ENCODE measurements at regions not wholly inside any gene's neighbourhood (a gene's known extent, or its start where the extent isn't known, plus 50 kb on each side); places are given as distances from the start of the nearest gene placed in this dataset.
"Not testable (repeated sequence)": the region's sequence is repeated elsewhere in the genome, so short reads cannot be mapped to it uniquely, and the experiment has no call there.

- not testable (repeated sequence) for H3K4me3 ChIP-seq (ENCODE audit: low read length); H3K27ac ChIP-seq (ENCODE audit: low read depth, low read length); H3K4me1 ChIP-seq (ENCODE audit: control insufficient read depth, insufficient read depth, low read length); H3K36me3 ChIP-seq (ENCODE audit: control insufficient read depth, insufficient read depth, low read length); H3K9ac ChIP-seq (ENCODE audit: low read length); H3K27me3 ChIP-seq (ENCODE audit: control insufficient read depth, insufficient read depth, low read length)
Observed at GRCh38 chr1:149665528-149665927, 81.9 kb downstream of the PPIAL4C start.

- not testable (repeated sequence) for H3K9ac ChIP-seq (ENCODE audit: low read length); H3K27me3 ChIP-seq (ENCODE audit: control insufficient read depth, insufficient read depth, low read length); H3K4me1 ChIP-seq (ENCODE audit: control insufficient read depth, insufficient read depth, low read length); H3K36me3 ChIP-seq (ENCODE audit: control insufficient read depth, insufficient read depth, low read length); H3K4me3 ChIP-seq (ENCODE audit: low read length); H3K27ac ChIP-seq (ENCODE audit: low read depth, low read length)
Observed at GRCh38 chr1:149673231-149673909, 89.7 kb downstream of the PPIAL4C start.

- H3K9ac ChIP-seq (ENCODE audit: low read length); H3K36me3 ChIP-seq (ENCODE audit: control insufficient read depth, insufficient read depth, low read length); H3K4me1 ChIP-seq (ENCODE audit: control insufficient read depth, insufficient read depth, low read length); H3K27me3 ChIP-seq (ENCODE audit: control insufficient read depth, insufficient read depth, low read length); H3K27ac ChIP-seq (ENCODE audit: low read depth, low read length); H3K4me3 ChIP-seq (ENCODE audit: low read length): not testable (repeated sequence)
Observed at GRCh38 chr1:149674921-149675320, 91.3 kb downstream of the PPIAL4C start.

- not testable (repeated sequence) for H3K4me3 ChIP-seq (ENCODE audit: low read length); H3K9ac ChIP-seq (ENCODE audit: low read length); H3K4me1 ChIP-seq (ENCODE audit: control insufficient read depth, insufficient read depth, low read length); H3K27ac ChIP-seq (ENCODE audit: low read depth, low read length); H3K27me3 ChIP-seq (ENCODE audit: control insufficient read depth, insufficient read depth, low read length); H3K36me3 ChIP-seq (ENCODE audit: control insufficient read depth, insufficient read depth, low read length)
Observed at GRCh38 chr1:149677359-149677758, 93.7 kb downstream of the PPIAL4C start.

GRCh38 chr1:149686593-149687238, 95.8 kb upstream of the FCGR1A start:
- not testable (repeated sequence) for H3K36me3 ChIP-seq (ENCODE audit: control insufficient read depth, insufficient read depth, low read length); H3K27ac ChIP-seq (ENCODE audit: low read depth, low read length); H3K9ac ChIP-seq (ENCODE audit: low read length); H3K27me3 ChIP-seq (ENCODE audit: control insufficient read depth, insufficient read depth, low read length); H3K4me3 ChIP-seq (ENCODE audit: low read length); H3K4me1 ChIP-seq (ENCODE audit: control insufficient read depth, insufficient read depth, low read length)

- not testable (repeated sequence) for H3K4me3 ChIP-seq (ENCODE audit: low read length); H3K27ac ChIP-seq (ENCODE audit: low read depth, low read length); H3K27me3 ChIP-seq (ENCODE audit: control insufficient read depth, insufficient read depth, low read length); H3K36me3 ChIP-seq (ENCODE audit: control insufficient read depth, insufficient read depth, low read length); H3K4me1 ChIP-seq (ENCODE audit: control insufficient read depth, insufficient read depth, low read length); H3K9ac ChIP-seq (ENCODE audit: low read length)
Observed at GRCh38 chr1:149691399-149691798, 91.1 kb upstream of the FCGR1A start.

GRCh38 chr1:149692804-149693539, 89.5 kb upstream of the FCGR1A start:
- H3K27me3 ChIP-seq (ENCODE audit: control insufficient read depth, insufficient read depth, low read length); H3K4me1 ChIP-seq (ENCODE audit: control insufficient read depth, insufficient read depth, low read length); H3K27ac ChIP-seq (ENCODE audit: low read depth, low read length); H3K4me3 ChIP-seq (ENCODE audit: low read length); H3K9ac ChIP-seq (ENCODE audit: low read length); H3K36me3 ChIP-seq (ENCODE audit: control insufficient read depth, insufficient read depth, low read length): not testable (repeated sequence)

- H3K27me3 ChIP-seq (ENCODE audit: control insufficient read depth, insufficient read depth, low read length); H3K9ac ChIP-seq (ENCODE audit: low read length); H3K4me3 ChIP-seq (ENCODE audit: low read length); H3K27ac ChIP-seq (ENCODE audit: low read depth, low read length); H3K36me3 ChIP-seq (ENCODE audit: control insufficient read depth, insufficient read depth, low read length); H3K4me1 ChIP-seq (ENCODE audit: control insufficient read depth, insufficient read depth, low read length): not testable (repeated sequence)
Observed at GRCh38 chr1:149695066-149695465, 87.4 kb upstream of the FCGR1A start.

- H3K4me1 ChIP-seq (ENCODE audit: control insufficient read depth, insufficient read depth, low read length); H3K36me3 ChIP-seq (ENCODE audit: control insufficient read depth, insufficient read depth, low read length); H3K9ac ChIP-seq (ENCODE audit: low read length); H3K27me3 ChIP-seq (ENCODE audit: control insufficient read depth, insufficient read depth, low read length); H3K27ac ChIP-seq (ENCODE audit: low read depth, low read length); H3K4me3 ChIP-seq (ENCODE audit: low read length): not testable (repeated sequence)
Observed at GRCh38 chr1:149700220-149700619, 82.3 kb upstream of the FCGR1A start.

- H3K27ac ChIP-seq (ENCODE audit: low read depth, low read length); H3K4me1 ChIP-seq (ENCODE audit: control insufficient read depth, insufficient read depth, low read length); H3K36me3 ChIP-seq (ENCODE audit: control insufficient read depth, insufficient read depth, low read length); H3K4me3 ChIP-seq (ENCODE audit: low read length); H3K9ac ChIP-seq (ENCODE audit: low read length); H3K27me3 ChIP-seq (ENCODE audit: control insufficient read depth, insufficient read depth, low read length): not testable (repeated sequence)
Observed at GRCh38 chr1:149700677-149701567, 81.6 kb upstream of the FCGR1A start.

GRCh38 chr1:149708192-149708853, 74.2 kb upstream of the FCGR1A start:
- not testable (repeated sequence) for H3K4me1 ChIP-seq (ENCODE audit: control insufficient read depth, insufficient read depth, low read length); H3K4me3 ChIP-seq (ENCODE audit: low read length); H3K9ac ChIP-seq (ENCODE audit: low read length); H3K36me3 ChIP-seq (ENCODE audit: control insufficient read depth, insufficient read depth, low read length); H3K27ac ChIP-seq (ENCODE audit: low read depth, low read length); H3K27me3 ChIP-seq (ENCODE audit: control insufficient read depth, insufficient read depth, low read length)

GRCh38 chr1:149711651-149712050, 70.8 kb upstream of the FCGR1A start:
- H3K4me3 ChIP-seq (ENCODE audit: low read length); H3K27ac ChIP-seq (ENCODE audit: low read depth, low read length); H3K4me1 ChIP-seq (ENCODE audit: control insufficient read depth, insufficient read depth, low read length); H3K36me3 ChIP-seq (ENCODE audit: control insufficient read depth, insufficient read depth, low read length); H3K9ac ChIP-seq (ENCODE audit: low read length); H3K27me3 ChIP-seq (ENCODE audit: control insufficient read depth, insufficient read depth, low read length): not testable (repeated sequence)
